Activated CD4-positive, CD25-positive, alpha-beta regulatory T cell treated with anti-CD3 and anti-CD28 coated beads, Interleukin-2, amount 50 U/mL, for 72 hours (primary cell): ENCODE measurements at regions not wholly inside any gene's neighbourhood (a gene's known extent, or its start where the extent isn't known, plus 50 kb on each side); places are given as distances from the start of the nearest gene placed in this dataset.
"Not testable (repeated sequence)": the region's sequence is repeated elsewhere in the genome, so short reads cannot be mapped to it uniquely, and the experiment has no call there.

Experiments
- DNase-seq: peaks from one replicate; pipeline ENCODE4 v3.0.0; 2021

DNA sequence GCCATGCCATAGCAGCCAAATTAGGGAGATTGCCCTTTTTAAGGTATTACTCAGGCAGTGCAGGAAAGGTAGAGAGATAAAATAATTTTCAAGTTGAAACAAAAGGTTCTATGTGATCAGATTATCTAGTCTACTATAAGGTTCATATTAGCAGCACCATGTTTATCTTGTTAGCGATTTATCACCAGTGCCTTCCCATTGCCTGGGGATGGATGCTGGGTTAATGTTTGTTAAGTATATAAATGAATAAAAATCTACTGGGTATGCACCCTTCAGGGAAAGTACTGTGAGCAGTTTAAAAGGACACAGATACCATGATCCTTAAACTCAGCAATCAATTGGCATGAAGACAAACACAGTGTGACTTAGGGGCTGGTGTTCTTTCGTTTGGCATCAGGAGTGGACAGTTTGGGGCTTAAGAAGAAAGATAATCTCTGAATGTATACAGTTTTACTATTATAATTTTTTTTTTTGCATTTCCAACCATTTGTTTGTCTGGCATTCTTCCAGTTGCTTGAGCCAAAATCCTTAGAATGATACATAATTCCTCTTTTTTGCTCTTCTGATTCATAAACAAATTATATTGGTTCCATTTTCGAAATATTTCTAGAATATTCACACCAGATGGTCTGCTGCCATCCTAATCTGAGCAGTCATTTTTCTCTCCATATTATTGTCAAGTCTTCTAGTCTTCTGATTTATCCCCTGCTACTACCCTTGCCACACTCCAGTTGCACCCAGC lies 512.8 kb upstream of the SLC8A1 start:
- no peak for DNase-seq

DNA sequence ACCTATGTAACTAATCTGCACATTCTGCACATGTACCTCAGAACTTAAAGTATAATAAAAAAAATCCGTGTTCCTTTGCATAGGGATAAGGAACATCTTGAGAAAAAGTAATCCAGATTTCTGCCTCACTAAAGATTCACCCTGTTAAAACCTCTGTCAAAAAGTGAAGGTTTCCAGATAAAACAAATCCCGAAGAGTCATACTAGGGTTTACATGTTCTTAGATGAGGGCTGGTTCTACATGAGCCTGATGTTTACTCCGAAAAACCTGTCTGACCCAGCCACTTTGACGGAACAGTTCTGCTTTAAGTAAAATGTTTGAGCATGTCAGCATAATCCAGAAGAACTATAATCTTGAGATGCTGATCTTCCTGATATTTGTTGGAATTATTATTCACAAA lies 515.6 kb upstream of the SLC8A1 start:
- no peak for DNase-seq

DNA sequence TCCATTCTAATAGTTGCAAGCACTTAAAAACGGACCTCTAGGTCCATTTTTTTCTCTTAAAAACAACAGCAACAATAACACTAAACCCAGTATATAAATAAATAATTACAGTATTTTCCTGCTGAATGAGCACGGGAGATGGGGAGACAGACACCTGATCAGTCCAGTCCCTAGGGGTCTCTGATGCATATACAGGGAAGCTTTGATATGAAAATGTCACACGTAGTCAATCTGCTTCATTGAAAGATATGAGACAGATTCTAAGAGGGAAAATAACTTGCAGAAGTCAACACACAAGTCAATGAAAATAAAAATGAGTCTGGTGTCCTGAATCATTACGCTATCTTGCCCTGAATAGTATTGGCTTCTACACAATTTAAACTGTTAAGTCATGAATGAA lies 523.3 kb upstream of the SLC8A1 start:
- DNase-seq: no peak

DNA sequence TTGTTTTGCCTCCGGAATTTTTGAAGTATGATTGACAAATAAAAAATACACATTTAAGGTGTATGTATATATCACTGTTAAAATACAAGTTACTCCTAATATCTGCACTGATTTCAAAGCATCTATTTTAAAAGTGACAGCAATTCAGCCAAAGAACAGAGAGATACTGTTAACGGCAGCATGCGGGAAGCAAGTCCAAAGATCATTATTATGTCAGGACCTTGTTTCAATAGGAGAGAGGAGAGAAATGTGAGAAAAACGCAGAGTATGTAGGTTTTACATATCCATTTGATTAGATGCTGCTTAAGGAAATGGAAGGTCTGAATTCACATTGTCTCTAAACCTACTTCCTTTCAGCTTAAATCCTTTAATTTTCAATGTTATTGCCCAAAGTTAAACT lies 545.5 kb upstream of the SLC8A1 start:
- DNase-seq: no peak

DNA sequence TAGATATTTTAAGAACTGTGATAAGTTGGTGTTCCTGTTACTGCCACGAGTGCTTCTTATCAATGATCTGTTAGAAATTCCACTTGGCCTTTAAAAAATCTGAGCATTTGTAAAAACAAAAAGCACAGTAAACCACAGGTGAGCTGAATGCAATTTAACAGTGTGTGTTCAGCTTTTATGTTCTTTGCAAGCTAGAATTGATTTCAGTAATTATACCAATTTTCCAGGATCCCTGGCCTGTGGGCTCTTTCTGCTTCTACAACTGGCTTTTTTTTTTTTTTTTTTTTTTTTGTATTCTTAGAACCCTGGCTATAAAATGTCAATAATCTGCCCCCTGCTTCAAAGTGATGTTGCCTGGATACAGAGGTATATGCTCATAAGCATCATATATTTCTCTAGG lies 548.5 kb upstream of the SLC8A1 start:
- DNase-seq: no peak

GRCh38 chr2:41000906-41001305 lies 549.0 kb upstream of the SLC8A1 start:
- DNase-seq: no peak

- DNase-seq: no peak
Measured at GRCh38 chr2:41004700-41005099, 552.8 kb upstream of the SLC8A1 start.

DNA sequence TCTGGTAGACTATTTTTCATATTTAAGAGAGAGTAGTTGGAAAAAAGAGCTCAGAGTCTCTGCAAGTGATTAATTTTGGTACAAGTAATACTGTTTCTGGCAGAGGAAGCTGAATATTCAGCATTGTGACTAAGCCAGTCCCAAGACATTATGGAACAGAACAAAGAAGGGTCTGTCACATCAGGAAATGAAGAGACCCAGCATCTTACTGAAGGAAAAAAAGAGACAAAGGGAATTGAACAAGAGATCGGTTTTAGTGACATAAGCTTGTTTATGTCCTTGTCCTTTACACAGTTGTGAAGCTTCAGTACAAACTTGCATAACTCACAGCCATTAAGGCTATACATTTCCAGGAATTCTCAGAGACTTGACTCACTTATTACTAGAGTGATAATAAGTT lies 568.5 kb upstream of the SLC8A1 start:
- no peak for DNase-seq

DNA sequence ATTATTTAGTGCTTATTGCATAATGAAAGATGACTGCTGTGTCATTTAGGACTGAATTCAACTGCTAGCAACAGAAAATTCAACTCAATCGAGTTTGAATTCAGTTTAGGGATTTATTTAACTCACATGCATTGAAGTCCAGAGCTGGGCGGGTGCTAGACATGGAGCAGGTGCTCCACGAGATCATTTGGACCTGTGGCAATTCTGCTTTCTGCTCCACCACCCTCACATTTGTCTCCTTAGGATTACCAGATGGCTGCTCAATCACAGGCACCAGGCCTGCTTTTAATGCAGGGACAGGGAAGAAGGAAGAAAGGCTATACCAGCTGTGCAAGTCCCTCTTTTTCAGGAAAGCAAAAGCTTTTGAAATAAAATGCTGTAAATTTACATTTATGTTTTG lies 572.9 kb upstream of the SLC8A1 start:
- no peak for DNase-seq

- no peak for DNase-seq
Measured at GRCh38 chr2:41026613-41027012, 574.7 kb upstream of the SLC8A1 start.

DNA sequence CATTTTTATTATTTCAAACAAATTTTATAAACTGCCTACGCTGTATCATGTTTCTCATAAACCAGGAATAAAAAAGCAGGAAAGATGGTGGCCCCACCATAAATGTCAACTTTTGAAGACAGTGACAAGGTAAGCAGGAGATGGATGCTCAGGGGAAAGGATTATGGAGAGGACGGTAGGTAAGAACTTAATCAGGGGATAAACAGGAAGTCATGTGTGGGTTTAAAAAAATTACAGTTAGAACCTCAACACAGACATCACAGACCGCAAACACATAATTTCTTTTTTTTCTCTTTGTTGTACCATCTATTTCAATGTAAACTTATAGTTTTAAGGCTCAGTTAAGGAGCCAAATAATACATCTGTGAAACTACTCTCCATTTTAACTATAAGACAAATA lies 575.2 kb upstream of the SLC8A1 start:
- no peak for DNase-seq

DNA sequence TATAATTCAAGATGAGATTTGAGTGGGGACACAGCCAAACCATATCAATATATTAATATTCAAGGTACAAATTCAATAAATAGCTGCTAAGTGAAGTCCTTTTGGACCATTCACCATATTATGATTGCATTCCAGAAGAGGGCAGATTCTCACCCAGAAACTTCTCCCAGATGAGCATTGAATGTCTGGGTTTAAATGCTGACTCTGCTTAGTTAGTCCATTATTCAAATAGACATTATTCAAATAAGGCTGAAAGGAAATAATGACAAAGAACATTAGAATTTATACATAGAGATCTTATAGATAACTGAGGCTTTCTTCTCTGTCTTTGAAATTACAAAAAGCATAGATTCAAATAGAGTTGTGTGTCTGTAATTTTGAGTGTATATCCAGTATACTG lies 579.4 kb upstream of the SLC8A1 start:
- no peak for DNase-seq

GRCh38 chr2:41032715-41033114 lies 580.8 kb upstream of the SLC8A1 start:
- DNase-seq: no peak

DNA sequence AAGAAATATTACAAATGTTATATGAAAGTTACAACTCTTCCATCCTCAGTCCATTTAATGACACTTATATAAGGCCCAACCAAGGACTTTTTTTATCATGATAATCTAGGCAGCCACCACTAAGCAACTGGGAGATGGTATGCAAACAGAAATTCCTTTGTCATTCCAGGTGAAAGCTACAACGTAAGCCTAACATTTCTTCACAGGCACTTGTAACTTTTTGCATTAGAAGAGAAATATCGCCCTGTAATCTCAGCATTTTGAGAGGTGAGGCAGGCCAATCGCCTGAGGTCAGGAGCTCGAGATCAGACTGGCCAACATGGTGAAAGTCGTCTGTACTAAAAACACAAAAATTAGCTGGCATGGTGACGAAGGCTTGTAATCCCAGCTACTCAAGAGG lies 581.2 kb upstream of the SLC8A1 start:
- DNase-seq: no peak

GRCh38 chr2:41038408-41038807 lies 586.5 kb upstream of the SLC8A1 start:
- DNase-seq: no peak

GRCh38 chr2:41039750-41040149 lies 587.9 kb upstream of the SLC8A1 start:
- not testable (repeated sequence) for DNase-seq

DNA sequence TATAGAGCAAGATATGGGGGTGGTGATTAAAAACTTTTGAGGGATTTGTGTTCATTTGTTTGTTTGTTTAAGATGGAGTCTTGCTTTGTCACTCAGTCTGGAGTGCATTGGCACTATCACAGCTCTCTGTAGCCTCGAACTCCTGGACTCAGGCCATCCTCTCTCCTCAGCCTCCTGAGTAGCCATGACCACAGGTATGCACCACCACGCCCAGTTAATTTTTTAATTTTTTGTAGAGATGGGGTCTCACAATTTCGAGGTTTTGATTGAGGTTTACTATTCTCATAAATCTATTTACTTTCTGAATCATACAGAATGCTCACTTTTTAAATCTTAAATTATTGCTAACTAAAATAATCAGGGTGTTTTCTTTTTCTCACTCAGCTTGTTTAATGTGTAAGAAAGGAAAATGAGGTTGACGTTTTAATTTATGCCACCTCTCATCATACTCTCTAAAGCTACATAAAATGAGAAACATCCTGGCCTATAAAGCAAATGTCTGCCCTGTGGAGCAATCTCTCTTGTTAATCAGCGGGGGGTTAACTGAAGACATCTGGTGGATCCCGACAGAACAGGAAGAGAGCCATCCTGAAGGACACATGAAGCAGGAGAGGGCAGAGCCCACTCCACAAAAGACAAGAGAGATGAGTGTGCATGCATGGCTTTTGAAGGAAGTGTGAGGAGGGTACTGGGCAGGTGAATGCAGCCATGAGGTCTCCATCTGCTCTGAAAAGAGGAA lies 589.1 kb upstream of the SLC8A1 start:
- DNase-seq: no peak

- no peak for DNase-seq
Measured at GRCh38 chr2:41042343-41042742, 590.5 kb upstream of the SLC8A1 start.

DNA sequence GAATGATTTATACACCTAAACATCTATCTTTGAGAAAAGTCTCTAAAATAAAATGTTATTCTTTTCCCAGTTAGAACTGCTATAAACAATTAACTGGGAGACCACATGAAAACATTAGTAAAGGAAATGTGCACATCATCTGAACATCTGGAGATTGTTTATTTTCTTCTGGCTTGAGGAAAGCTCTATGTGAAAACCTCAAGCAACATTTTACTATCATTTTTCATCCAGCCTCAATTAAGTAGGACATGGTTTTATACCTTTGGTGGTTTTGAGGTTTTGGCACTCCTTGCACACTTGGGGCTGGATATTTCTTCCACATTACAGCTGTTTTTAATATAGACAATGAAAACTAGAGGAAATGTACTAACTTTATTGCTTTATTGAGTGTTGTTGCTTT lies 609.5 kb upstream of the SLC8A1 start:
- no peak for DNase-seq

GRCh38 chr2:41062336-41062735 lies 610.4 kb upstream of the SLC8A1 start:
- DNase-seq: no peak

DNA sequence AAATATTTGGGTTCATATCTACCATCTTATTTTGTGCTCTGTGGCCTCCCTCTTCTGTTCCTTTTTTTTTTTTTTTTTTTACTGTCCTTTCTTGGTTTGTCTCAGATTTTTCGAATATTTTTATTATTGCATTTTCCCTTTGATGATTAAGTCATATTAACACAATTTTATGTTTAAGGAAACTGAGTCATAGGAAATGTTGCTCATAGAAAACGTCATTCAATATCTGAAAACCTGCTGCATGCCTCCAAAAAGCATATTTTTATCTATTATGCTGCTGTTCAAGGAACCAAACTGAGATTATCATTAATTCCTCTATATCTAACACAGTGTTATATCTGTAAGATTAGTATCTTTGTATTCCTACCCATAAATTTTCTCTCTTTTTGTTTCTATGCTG lies 614.3 kb upstream of the SLC8A1 start:
- no peak for DNase-seq

DNA sequence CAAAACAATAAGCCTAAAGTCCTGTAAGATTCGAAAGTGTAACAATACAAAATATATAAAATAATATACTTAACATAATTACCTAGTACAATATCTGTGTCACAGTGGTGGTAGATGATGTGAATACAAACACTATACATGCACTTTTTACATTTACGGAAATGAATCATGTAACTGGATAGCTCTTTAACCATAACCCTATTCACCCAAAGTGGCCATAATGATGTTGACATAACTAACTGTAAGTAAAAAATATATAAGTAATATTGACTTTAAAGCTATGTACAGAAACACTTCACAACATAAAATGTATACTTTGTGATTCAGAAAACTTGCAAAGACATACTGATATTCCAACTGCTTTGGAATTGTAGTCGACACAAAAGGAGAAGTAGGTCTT lies 616.9 kb upstream of the SLC8A1 start:
- no peak for DNase-seq

DNA sequence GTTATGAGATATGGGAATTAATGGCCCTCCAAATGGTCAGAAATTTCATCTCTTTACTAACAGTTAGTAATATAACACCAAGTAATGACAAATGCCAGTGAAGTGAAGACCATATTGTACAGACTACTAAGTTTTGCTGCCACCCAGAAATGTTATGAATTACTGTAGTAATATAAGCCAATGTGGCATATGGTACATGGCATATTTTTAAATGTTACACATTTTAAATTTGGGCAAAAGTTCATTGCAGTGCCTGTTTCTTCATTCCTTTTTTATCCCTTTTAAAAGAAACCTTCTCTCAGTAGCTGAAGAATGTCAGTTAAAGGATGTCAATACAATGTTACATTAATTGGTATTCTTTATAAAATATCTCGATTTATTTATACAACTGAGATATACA lies 626.5 kb upstream of the SLC8A1 start:
- DNase-seq: no peak

GRCh38 chr2:41079011-41079410 lies 627.1 kb upstream of the SLC8A1 start:
- DNase-seq: no peak

GRCh38 chr2:41084321-41084720 lies 632.4 kb upstream of the SLC8A1 start:
- no peak for DNase-seq
